Upper lobe of left lung (tissue), 6 donors: ENCODE measurements at regions not wholly inside any gene's neighbourhood (a gene's known extent, or its start where the extent isn't known, plus 50 kb on each side); places are given as distances from the start of the nearest gene placed in this dataset.
A peak's percentile ranks its signal among the peaks of the same experiment; 100 is the strongest.

ENCODE experiments used
- ATAC-seq, 2 donors: fragments of 200-7000 bp; cut with Tn5 transposase; one replicate each; pipeline ENCODE4 v1.9.1; 2022; ENCODE audit warnings: mild to moderate bottlenecking in 2 of 2, moderate library complexity in 2 of 2; ENCODE audit not compliant: low FRiP score in 2 of 2
- DNase-seq, 2 donors: peaks; one replicate each; pipeline ENCODE4 v3.0.0-alpha.2; 2019 to 2020
- H3K27ac ChIP-seq, 4 donors: fragments of 200-600 bp; sonication (generic); one replicate each; pipeline ENCODE4 v1.5.1; 2016 to 2019
- H3K27me3 ChIP-seq, 4 donors: fragments of 200-600 bp; sonication (generic); one replicate each; pipeline ENCODE4 v1.5.1; 2017 to 2019
- H3K36me3 ChIP-seq, 4 donors: fragments of 200-600 bp; sonication (generic); one replicate each; pipeline ENCODE4 v1.5.1; 2016 to 2019
- H3K4me1 ChIP-seq, 4 donors: fragments of 200-600 bp; sonication (generic); one replicate each; pipeline ENCODE4 v1.5.1; 2018 to 2019
- H3K4me3 ChIP-seq, 4 donors: fragments of 200-600 bp; sonication (generic); one replicate each; pipeline ENCODE4 v1.5.1; 2017 to 2019; ENCODE audit warnings: mild to moderate bottlenecking in 2 of 4, moderate library complexity in 1 of 4
- H3K9me3 ChIP-seq, 4 donors: fragments of 200-600 bp; sonication (generic); one replicate each; pipeline ENCODE4 v1.5.1; 2018 to 2019
- EP300 ChIP-seq, 4 donors: sonication (generic); formaldehyde crosslinking; IDR thresholded peaks; one replicate each; pipeline ENCODE4 v1.5.1; 2017; ENCODE audit warnings: antibody characterized with exemption in 4 of 4, control low read depth in 2 of 4
- POLR2A ChIP-seq, 4 donors: fragments of 450-650 bp; IDR thresholded peaks; one replicate each; pipeline ENCODE4 v1.5.1; 2016 to 2017; ENCODE audit warnings: antibody characterized with exemption in 4 of 4, mild to moderate bottlenecking in 2 of 4
- POLR2AphosphoS5 ChIP-seq, 2 donors: sonication (generic); formaldehyde crosslinking; IDR thresholded peaks; one replicate each; pipeline ENCODE4 v1.5.1; 2017; ENCODE audit warnings: antibody characterized with exemption in 2 of 2
- WGBS, 2 donors: methylation state at CpG; one replicate each; pipeline ENCODE4 v1.1.5; 2017 to 2018; 5-methylcytosine and 5-hydroxymethylcytosine counted together
- TF ChIP-seq, protein P1 (sequence below), 6 experiments: fragments of 450-650 bp in 4 of 6; fragments of 200-600 bp in 2 of 6; sonication (generic) in 2 of 6; IDR thresholded peaks; one replicate each; pipeline ENCODE4 v1.5.1; 2016 to 2019; ENCODE audit warnings: antibody characterized with exemption in 6 of 6
- donor health status: DM: no; HTN: no; CAD: no; lungs with moderate emphysema.
- donor health status: DM: no; HTN: yes; CAD: no; lungs with severe emphysema.

DNA sequence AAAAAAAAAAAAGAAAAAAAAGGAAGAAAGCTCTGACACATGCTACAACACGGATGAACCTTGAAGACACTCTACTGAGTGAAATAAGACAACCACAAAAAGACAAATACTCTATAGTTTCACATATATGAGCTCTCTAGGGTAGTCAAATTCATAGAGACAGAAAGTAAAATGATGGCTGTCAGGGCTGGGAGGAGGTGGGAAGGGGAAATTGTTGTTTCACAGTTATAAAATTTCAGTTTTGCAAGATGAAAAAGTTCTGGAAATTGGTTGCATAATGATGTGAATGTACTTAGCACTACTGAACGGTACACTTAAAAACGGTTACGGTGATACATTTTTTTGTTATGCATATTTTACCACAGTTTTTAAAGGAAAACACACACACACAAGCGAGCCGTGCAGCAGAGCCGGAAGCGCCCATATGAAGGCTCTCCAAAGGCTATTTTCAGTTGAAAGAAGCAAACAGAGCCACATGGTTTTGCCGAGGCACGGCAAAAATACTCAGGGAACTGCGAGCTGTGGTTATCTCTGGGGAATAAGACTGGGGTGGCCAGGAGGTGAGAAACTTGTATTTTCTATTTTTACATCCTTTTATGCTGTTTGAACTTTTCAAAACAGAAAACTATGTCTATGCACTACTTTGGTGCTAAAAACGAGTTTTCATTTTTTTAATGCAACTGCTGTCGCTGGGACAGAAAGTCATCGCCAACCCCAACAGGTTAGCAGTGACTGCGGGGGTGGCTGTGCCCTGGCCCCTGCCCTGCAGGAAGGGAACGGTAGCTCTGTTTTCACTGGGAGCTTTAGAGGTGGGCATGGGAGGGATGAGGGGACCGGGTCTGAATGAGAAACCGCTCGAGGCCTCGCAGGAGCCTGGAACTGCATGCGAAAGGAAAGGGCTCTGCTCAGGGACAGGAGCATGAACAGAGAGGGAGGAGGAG, 132.9 kb downstream of the OAT start:
- peak overlapping the region in 1 of 4 donors; percentile 24 for H3K27ac ChIP-seq
- TF ChIP-seq, protein P1, sequence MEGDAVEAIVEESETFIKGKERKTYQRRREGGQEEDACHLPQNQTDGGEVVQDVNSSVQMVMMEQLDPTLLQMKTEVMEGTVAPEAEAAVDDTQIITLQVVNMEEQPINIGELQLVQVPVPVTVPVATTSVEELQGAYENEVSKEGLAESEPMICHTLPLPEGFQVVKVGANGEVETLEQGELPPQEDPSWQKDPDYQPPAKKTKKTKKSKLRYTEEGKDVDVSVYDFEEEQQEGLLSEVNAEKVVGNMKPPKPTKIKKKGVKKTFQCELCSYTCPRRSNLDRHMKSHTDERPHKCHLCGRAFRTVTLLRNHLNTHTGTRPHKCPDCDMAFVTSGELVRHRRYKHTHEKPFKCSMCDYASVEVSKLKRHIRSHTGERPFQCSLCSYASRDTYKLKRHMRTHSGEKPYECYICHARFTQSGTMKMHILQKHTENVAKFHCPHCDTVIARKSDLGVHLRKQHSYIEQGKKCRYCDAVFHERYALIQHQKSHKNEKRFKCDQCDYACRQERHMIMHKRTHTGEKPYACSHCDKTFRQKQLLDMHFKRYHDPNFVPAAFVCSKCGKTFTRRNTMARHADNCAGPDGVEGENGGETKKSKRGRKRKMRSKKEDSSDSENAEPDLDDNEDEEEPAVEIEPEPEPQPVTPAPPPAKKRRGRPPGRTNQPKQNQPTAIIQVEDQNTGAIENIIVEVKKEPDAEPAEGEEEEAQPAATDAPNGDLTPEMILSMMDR (IDR thresholded peaks at IDR 0.05), result no peak
- no peak for TF ChIP-seq EP300 (IDR thresholded peaks at IDR 0.05)
- TF ChIP-seq POLR2A (IDR thresholded peaks at IDR 0.05), result no peak
- no peak for TF ChIP-seq POLR2AphosphoS5 (IDR thresholded peaks at IDR 0.05)
- peak in 1 of 2 donors; percentile 7 for ATAC-seq
- no peak overlapping the region for H3K4me3 ChIP-seq
- peaks cover 4 to 11% (median 8%) of the 10 kb centered on the region in 4 donors for H3K4me1 ChIP-seq
- H3K27me3 ChIP-seq, result no peaks in the 10 kb centered on the region
- H3K9me3 ChIP-seq, result no peaks in the 10 kb centered on the region
- no peaks in the 10 kb centered on the region for H3K36me3 ChIP-seq
- DNase-seq, result peak in 1 of 2 donors; percentile 21
- 57 to 60% methylated on average over 21 of the region's 21 CpGs for WGBS, 2 donors

DNA sequence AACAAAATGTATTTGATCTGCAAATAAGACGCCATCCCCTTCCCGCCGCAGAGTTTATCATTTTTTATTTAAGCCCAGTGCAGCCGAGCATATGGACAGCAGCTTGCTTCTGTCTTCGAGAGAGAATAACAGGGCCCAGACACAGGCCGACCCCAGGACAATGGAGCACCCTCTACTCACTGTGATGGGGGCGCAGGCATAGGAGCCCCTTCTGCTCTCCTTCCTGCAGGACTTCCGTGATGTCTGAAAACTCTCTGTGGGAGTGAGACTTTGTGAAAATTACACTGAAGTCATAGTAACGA, 134.8 kb downstream of the OAT start:
- Histone ChIP-seq H3K27ac (no peak overlapping the region), H3K27me3 (no peaks in the 10 kb centered on the region), H3K4me3 (no peak overlapping the region), H3K36me3 (no peaks in the 10 kb centered on the region), H3K9me3 (no peaks in the 10 kb centered on the region), H3K4me1 (peaks cover 0 to 9% (median 3%) of the 10 kb centered on the region in 4 donors)
- TF ChIP-seq POLR2A (IDR thresholded peaks at IDR 0.05), result no peak
- TF ChIP-seq, protein P1 (IDR thresholded peaks at IDR 0.05), result no peak
- TF ChIP-seq EP300 (IDR thresholded peaks at IDR 0.05), result no peak
- TF ChIP-seq POLR2AphosphoS5 (IDR thresholded peaks at IDR 0.05), result no peak
- DNase-seq (no peak), ATAC-seq (no peak)
- WGBS, 2 donors, result 90 to 91% methylated on average over 9 of the region's 9 CpGs

DNA sequence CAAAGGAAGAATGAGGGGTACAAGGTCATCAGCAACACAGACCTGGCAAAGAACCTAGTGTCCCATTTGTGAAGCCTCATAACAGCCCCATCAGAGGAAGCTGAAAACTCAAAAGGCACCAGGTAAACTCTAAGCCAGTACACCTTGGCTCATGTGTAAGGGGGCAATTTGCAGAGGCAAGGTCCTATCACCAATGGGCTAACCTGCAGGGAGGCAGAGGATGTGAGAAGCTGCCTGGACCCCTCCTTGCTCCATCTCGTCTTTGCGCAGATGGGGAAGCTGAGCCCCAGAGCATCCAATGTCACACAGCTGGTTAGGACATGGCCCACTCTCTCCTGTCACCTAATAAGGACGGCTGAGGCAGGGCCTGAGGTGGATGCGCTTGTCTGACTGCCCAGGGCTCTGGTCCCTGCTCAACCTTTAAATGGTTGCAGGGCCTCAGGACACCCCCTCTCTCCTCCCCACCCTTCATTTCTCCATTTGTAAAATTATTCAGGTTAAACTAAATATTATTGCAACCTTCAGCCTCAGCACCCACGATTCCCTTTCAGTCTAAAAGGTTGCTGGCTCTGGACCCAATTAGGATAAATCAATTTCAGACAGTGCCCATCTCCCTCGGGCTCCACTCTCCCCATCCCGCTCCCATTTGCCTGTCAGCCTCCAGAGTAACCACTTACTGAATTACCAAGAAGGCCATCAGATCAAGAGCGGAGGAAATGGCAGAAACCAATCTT, 135.3 kb downstream of the OAT start:
- Histone ChIP-seq H3K27ac (no peak overlapping the region), H3K4me3 (no peak overlapping the region), H3K27me3 (no peaks in the 10 kb centered on the region), H3K9me3 (no peaks in the 10 kb centered on the region), H3K36me3 (no peaks in the 10 kb centered on the region), H3K4me1 (peaks cover 0 to 9% (median 3%) of the 10 kb centered on the region in 4 donors)
- ATAC-seq (no peak), DNase-seq (no peak)
- no peak for TF ChIP-seq EP300 (IDR thresholded peaks at IDR 0.05)
- no peak for TF ChIP-seq POLR2AphosphoS5 (IDR thresholded peaks at IDR 0.05)
- no peak for TF ChIP-seq POLR2A (IDR thresholded peaks at IDR 0.05)
- TF ChIP-seq, protein P1 (IDR thresholded peaks at IDR 0.05), result no peak
- 92 to 95% methylated on average over 6 to 8 of the region's 8 CpGs for WGBS, 2 donors

GRCh38 chr10:124282326-124282725, 136.4 kb downstream of the OAT start:
- no peaks in the 10 kb centered on the region for H3K27me3 ChIP-seq
- no peak for DNase-seq
- H3K36me3 ChIP-seq, result no peaks in the 10 kb centered on the region
- H3K4me1 ChIP-seq, result peaks cover 0 to 9% (median 3%) of the 10 kb centered on the region in 4 donors
- H3K4me3 ChIP-seq, result no peak overlapping the region
- TF ChIP-seq POLR2AphosphoS5 (IDR thresholded peaks at IDR 0.05) (no peak), EP300 (IDR thresholded peaks at IDR 0.05) (no peak), POLR2A (IDR thresholded peaks at IDR 0.05) (no peak)
- TF ChIP-seq, protein P1 (IDR thresholded peaks at IDR 0.05), result no peak
- no peak for ATAC-seq
- no peak overlapping the region for H3K27ac ChIP-seq
- WGBS, 2 donors, result 93 to 96% methylated on average over 7 to 11 of the region's 11 CpGs
- no peaks in the 10 kb centered on the region for H3K9me3 ChIP-seq
